NCI-H2029 treated with DMSO at 0.1 percent for 48 hours (cell line): ENCODE measurements at regions not wholly inside any gene's neighbourhood (a gene's known extent, or its start where the extent isn't known, plus 50 kb on each side); places are given as distances from the start of the nearest gene placed in this dataset.

Experiments used
- DNase-seq: peaks from one replicate; lab custom pipeline; 2025; lab: John Stamatoyannopoulos, UW

DNA sequence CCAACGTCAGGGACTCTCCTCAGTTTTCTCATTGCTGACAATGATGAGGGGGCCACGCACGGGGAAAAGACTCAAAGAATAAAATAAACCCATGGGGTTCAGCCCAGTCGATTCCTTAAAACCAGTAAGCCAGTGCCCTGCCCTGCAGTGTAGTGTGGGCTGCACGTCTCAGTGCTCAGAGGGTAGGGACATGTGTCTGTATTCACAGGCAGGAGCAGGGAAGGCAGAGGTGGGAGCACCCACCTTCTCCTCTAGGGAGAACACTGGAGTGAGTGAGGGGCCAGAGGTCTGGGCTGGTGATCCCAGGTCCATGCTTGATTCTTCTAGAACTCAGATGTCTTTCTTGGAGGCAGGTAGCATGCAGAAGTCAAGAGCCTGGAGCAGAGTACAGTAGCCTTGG, 303.6 kb downstream of the MATN1 start:
- no peak for DNase-seq

DNA sequence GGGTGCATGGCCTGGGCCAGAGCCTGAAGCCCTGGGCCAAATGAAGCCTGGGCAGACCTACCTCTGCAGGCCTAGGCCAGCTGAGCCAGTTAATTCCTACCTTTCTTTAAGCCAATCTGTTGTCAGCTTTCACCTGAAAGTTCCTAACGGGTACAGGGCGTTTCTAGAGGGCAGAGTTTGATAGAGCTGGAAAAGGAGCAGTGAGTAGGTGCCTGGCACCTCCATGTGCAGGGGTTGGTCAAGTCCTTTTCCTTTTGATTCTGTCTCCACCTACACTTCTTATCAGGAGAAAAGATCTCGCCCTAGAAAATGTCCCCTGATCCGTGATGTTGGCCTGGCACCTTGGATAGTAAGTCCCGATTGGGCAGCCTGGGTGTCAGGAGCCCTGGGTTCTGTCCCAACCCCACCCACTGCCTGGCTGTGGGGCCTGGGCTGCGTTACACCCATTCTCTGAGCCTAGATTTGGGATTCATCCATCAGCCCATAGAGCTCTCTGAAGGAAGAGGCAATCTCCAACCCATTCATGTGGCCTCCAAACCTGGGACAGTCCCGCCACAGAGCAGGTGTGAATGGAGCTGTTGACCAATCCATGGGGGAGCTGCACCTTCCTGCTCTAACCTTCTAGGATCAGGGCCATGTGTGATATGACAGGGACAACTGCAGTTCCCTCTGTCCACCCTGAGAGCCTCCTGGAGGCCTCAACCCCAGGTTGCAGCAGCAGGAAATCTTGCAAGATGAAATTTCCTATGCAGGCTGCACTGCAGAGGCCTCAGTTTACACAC, 304.3 kb downstream of the MATN1 start:
- DNase-seq: no peak

DNA sequence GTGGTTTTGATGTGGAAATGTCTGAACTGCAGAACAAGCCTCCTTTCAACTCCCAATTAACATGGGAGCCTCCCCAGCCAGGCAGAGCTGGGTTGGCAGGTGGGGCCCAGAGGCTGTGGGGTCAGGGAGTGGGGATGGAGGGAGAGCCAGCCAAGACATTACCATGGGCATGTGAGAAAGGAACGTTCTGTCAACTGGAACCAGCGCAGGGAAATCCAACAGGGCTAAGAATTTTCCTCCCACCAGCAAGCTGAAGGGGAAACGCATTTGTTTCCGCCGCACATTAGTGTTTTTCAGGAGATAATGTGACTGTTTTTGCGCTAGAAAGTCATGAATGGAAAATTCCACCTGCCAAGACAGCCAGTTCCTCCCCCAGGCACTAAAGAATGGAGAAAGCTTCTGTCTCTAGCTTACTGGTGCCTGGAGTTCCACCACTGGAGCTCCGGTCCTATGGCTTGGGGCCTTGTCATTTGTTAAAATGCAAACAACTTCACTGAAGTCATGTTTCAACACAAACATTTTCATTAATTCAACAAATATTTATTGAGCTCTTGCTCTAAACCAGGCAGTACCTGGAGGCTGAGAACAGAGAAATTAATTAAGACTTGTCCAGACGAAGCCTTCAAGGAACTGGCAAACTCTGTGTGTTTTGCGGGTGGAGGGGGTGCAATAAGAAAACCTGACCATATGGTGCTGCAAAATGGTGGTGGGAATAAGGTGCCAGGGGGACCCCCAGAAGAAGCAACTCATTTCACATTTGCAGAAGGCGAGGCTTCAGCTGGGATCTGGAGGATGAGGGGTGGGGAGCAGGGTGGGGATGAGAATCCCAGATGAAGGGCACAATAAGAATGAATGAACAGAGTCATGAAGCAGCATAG, 305.1 kb downstream of the MATN1 start:
- no peak for DNase-seq

DNA sequence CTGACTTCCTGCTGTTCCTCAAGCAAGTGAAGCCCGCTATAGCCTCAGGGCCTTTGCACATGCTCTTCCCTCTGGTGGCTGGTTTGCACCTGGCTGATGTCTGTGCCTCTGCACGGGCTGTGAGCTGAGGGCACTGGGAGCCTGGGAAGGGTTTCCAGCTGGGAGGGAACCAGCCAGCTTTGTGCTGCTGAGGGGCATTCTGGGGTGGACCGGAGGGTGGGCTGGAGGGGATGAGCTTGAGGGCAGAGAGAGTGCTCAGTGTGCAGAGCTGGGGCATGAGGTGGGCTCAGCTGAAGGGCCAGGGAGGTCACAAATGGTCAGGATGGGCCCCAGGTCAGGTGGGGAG, 305.7 kb downstream of the MATN1 start:
- no peak for DNase-seq

DNA sequence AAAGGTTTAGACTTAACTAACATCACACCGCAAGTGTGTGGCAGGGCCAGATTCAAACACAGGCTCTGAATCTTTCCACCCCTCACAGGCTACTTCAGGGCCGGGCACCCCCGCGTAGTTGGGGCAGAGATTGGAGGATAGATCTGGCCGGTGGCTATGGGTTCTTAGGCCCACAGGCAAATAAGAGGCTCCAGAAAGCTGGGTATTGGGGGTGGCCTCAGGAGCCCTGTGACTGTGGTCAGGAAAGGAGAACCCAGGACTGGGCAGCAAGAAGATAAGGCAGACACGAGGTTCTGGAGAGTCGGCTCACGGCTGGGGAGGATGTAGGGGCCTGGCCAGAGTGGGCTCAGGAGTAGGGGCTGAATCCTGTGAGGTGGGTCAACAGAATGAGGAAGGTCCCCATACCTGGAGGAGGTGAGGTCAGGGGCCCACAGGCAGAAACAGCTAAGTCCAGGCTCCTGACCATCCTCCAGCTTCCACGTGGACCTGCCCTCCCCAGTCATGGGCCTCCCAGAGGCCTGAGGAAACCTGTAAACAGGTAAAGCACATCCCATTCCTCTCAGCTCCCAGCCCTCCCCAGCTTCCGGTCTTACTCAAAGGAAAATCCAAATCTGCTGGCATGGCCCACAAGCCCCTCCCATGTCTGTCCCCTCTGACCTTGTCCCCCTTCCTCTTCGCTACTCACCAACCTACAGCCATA, 306.2 kb downstream of the MATN1 start:
- DNase-seq: no peak

DNA sequence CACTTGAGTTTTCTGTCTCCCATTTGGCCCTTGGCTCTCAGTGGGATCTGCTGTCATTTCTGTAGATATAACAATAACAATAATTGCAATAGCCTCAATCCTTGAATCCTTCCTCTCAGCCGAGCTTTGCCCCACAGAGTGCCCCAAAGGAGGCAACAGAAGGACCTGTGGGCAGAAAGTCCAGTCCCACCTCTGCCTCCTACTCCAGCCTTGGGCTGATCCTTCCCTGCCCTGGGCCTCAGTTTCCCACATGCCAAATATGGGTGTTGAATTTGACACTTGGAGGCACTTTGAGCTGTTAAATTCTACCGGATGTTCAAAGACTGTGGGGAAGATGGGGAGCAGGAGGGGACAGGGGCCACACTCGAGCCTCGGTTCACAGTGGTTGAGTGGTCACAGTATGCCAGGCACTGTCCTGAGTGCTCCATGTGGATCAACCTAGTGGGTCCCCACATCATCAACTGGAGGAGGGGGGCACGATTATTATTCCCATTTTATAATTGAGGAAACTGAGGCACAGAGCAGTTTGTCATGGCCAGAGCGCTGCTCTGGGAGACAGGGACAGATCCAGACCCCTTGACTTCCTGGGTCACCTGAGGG, 307.1 kb downstream of the MATN1 start:
- DNase-seq: no peak

DNA sequence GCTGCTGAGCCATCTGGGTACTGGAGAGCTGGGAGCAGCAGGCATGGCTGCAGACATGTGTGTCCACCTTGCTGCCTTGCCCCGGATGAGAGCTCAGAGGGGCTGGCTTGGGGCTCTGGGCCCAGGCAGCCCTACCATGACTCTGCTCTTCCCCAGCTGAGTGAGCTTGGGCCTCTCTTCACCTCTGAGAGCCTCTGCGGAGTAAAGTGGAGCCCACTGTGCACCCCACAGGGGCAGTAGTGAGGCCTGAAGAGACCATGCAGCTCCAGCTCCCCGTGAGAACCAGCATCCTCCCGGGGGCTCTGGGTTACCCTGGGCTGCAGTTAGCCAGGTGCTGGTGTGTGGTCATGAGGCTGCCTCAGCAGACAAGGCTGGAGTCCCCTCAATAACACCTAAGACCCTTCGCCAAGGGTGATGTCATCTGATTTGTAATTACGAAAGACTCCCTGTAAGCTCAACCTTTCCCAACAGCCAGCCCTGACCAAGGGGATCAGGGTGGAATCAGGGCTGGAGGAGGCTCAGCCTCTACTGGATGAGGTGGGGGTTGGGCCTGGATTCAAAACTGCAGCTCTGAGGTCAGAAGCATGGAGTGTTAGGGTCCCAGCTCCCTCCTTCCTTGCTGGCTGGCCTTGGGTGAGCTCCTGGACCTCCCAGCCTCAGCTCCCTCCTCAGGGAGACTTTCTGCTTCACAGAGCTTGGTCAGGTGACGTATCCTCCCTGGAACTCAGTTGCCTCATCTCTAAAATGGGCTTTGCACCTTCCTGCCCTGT, 308.0 kb downstream of the MATN1 start:
- DNase-seq: no peak

DNA sequence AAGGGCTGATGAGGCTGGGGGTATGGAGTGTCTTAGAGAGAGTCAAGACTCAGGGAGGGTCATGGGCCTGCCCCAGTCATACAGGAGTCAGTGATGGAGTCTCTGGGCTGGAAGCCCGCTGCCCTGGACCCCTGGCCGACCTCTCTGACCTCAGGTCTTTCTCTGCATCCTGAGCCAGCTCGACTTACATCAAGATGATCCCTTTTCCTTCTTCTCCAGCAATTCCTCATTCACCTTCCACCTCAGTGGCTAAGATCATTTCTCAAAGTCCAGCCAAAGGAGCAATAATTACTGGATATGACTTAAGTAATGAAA, 308.6 kb downstream of the MATN1 start:
- no peak for DNase-seq

DNA sequence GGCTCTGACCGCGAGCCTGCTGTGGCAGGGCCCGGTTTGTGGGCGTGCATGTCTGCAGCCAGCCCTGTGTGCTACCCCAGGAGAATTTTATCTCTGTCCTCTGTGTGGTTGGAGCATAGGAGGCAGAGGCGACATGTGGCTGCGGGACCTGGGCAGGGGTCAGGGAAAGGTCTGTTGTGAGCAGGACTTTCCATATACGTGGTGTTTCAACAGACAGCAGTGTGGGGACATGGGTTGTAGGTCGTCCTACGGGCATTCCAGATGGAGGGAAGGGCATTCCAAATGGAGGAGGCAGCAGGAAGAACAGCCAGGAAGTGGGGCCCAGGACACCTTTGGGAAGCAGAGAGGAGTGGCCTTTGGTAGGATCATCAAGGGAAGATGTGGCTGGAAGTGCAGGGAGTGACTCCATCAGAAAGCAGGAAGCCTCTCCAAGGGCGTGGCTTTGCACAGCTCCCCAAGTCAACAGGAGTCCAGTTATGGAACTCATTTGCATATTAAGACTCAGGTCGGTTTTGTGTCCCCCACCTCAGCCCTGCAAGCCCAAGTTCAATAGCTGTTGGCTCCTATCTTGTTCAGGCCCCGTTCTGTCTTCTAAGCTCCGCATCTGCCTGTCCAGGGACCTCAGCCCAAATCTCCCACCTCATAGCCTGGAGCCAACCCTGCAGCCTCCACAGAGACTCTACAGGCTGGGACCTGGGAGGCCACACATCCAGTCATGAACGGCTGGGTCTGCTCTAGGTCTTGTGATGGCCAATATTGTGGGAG, 309.1 kb downstream of the MATN1 start:
- DNase-seq: no peak

DNA sequence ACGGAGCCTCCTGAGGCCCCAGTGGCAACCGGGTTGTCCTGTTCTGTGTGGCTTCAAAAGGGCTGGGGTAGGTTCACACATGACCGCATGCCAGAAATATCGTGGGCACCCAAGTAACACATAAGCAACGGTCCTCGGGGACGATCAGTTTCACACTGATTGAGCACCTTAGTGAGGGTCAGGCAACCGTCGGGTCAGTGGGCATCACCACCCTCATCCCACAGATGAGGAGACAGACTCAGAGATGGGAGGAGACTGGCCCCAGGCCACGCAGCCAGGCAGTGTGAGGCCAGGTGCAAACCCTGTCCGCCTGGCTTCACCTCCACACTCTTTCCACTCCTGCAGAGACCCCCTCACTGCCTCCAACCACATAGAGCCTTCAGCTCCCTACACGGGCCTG, 309.8 kb downstream of the MATN1 start:
- no peak for DNase-seq

DNA sequence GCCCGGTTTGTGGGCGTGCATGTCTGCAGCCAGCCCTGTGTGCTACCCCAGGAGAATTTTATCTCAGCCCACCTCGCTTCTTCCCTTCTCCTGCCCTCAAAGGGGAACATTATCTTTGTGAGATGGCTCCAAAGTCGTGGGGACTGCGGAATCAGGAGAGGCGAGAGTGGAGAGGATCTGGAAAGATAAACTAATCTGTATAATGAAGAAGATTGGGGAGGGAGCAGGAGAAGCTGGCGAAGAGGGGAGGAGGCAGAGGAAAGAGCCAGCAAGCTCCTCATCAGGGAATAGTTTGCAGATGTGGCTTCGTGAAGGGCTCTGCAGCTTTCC, 310.3 kb downstream of the MATN1 start:
- DNase-seq: no peak

DNA sequence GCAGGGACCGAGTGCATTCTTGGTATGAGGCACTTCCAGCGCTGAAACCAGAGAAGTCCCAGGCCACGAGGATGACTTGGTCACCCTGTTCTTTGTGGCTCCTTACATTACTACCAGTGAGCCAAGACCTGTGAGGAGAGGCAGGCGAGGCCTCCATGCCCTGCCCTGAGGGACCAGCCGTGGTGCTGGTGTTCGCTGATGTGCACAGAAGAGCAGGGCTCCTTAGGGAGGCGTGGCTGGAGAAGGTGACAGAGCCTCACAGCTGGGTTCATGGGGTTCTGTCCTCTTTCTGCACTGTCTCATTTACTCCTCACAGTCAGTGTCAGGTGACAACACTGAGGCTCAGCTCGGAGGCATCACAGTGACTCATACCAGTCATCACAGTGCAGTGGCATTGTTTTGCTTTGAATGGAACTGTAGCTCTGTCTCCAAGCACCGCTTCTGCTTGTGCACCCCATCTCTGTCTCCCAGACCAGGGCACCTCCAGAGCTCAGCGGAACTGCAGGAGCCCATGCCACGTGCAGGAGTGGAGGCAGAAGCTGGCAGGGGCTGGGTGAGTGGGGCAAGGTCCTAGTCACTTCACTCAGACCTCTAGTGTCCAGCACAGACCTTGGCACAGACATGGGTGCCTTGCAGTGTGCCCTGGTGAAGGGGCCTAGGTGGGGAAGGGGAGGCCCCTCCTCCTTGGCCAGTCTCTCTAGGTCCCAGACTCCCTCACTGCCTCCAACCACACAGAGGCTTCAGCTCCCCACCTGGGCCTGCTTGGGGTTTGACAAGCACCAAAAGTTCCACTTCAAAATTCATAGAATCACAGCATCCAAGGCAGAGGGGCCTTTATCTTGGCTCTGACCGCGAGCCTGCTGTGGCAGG, 310.9 kb downstream of the MATN1 start:
- no peak for DNase-seq

DNA sequence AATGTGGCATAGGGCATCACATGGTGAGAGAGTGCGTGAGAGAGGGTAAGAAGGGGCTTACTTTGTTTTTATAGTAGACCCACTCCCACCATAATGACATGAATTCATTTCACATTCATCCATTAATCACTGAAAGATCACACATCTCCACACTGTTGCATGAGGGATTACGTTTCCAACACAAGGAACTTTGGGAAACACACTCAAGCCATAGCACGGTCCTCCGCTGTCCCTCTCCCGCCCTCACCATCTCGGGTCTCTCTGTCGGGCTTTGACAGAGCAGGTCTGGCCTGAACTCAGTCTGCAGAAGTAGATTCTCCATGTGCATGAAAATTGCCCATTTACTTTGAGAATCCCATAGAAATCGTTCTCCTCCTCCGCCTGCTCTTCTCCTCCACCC, 312.2 kb downstream of the MATN1 start:
- no peak for DNase-seq

DNA sequence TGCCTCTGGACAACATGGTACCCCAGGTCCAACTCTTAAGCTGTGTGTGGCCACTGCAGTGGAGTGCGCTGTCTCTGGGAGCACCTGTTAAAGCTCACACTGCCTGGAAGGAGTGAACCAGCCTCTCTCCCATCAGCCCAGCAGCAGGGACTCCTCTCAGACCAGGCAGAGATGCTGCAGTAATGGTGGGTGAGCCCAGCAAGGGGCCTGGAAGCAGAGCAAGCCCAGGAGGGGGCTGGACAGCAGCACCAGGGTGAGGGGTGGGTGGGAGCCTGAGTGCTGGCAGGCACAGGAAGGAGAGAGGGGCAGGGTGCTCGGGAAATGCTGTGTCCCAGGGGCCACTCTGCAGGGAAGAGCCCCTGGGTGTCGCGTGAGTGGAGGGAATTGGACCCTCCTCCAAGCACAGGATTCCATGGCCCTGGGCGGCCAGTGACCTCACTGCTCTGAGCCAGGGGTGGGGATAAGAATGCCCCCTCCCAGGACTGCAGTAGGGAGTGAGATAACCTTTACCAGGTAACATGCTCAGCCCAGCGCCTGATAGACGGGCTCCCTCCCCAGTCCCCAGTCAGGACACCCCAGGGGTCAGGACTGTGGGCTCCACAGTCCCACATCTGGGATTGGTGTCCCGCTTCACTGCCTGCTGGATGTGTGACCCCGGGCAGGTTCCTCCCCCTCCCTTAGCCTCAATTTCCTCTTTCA, 313.1 kb downstream of the MATN1 start:
- no peak for DNase-seq

DNA sequence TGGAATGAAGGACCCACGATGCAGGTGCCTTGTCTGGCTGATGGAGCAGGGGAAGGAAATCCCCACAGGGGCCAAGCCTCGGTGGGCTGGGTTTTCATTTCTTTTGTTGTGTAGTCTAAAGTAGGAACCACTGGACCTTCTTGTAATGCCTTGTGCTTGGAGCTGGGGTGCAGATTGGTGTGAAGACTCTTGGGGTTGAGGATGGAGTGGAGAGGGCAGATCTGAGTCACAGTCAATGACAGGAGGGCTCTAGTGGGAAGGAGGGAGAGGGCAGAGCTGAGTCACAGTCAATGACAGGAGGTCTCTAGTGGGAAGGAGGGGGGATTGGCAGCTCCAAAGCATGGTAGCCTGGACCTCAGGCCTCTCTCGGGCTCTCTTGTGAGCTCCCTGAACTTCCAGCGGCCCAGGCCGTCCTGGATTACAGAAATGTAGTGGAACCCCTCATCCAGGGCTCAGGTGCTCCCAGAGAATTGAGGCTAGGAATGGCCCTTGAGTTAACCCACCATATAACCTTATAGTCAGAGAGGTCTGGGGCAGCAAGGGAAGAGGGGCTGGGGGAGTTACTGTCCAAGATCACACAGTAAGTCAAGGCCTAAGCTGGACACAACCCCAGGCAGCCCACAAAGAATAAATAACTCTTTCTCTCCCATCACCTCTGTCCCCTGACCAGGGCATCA, 313.8 kb downstream of the MATN1 start:
- no peak for DNase-seq

DNA sequence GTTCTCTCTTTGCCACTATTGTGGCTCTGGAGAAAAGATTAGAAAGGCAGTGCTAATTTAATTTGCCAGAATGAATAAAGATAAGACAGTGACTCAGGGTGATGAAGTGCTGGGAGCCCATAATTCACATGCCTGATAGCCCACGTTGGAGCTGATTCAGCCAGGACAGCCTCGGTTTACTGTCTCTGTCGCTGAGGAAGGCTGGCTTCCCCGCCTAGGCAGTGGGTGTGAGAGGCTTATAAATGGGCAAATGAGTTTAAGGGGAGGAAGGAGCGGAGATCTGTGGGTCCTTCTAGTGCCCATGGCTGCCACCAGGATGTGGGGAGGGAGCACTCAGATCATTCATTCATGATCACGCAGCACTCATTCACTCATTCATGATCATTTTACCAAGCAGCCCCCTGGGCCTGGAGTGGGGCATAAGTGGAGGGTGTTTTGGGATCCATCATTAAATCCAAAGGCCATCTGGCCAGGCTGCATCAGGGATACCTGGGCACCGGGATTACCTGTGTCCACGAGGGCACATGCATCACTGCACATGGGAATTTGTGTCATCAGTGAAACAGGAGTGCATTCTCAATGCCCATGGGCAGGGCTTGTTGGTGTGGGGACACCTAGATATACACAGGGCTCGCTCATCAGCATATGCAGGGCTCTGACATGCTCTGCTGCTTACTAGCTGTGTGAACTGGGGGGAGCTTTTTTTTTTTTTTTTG, 315.4 kb downstream of the MATN1 start:
- DNase-seq: no peak

DNA sequence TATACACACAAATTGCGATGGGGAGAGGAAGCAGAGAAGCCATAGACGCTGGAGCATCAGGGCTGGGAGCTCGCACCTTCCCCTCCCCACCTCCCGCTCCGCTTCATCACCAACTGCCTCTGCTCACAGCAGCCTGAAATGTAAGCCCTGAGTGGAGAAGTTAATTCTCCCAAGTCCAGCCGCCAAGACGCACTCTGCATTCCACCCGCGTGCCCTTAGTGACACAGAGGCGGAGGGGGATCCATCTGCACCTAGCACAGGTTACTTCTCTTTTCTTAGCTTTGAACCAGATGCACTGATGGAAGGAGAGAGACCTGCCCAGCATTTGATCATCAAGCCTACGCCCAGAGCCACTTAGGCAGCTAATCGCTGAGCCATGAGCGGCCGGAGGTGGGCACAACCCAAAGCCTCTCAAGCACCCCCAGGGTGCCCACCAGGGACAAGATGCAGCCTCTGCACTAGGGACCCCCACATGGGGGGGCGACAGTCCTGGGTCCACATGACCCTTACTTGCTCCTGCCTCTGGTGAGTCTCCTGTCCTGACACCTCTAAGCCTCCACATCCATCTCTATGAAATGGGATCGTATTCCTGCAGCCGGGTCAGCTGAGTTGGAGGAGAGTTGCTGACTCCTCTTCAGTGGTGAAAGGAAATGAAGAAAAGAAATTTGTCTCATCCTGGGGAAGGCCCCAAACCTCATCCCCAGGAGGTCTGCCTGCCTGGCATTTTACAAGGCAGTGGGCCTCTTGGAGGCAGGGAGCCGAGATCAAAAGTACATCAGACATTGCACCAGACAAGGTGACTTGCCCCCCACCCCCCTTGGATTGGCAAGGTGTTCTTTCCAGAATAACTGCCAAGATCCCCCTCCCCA, 316.2 kb downstream of the MATN1 start:
- no peak for DNase-seq
